Cortex of kidney (tissue), 1 donor: ENCODE measurements at regions not wholly inside any gene's neighbourhood (a gene's known extent, or its start where the extent isn't known, plus 50 kb on each side); places are given as distances from the start of the nearest gene placed in this dataset.
"Not testable (repeated sequence)": the region's sequence is repeated elsewhere in the genome, so short reads cannot be mapped to it uniquely, and the experiment has no call there.

Experiments used
- DNase-seq: peaks from one replicate; lab custom pipeline; 2025; lab: John Stamatoyannopoulos, UW

- DNase-seq = no peak
Observed at GRCh38 chr20:22819112-22819511, 216.0 kb upstream of the SSTR4 start.

DNA sequence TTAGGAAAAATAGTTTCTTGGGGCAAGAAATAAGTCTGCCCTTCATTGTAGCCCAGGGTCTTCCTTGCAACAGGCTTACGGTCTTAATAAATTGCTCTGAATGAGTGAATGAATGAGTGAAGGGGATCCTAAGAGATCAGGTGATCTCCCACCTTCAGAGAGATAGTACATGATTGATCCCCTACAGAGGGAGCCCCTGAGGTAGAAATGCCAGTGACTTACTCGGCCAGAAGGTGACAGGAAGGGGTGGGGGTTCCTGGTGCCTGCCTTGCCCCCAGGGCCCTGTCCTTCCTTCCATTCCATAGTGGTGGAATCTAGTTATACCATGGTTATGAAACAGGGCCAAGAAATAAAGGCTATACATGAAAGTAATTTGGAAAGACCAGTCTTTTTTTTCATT, 215.3 kb upstream of the SSTR4 start:
- DNase-seq = no peak

GRCh38 chr20:22821081-22821727, 213.9 kb upstream of the SSTR4 start:
- no peak for DNase-seq

DNA sequence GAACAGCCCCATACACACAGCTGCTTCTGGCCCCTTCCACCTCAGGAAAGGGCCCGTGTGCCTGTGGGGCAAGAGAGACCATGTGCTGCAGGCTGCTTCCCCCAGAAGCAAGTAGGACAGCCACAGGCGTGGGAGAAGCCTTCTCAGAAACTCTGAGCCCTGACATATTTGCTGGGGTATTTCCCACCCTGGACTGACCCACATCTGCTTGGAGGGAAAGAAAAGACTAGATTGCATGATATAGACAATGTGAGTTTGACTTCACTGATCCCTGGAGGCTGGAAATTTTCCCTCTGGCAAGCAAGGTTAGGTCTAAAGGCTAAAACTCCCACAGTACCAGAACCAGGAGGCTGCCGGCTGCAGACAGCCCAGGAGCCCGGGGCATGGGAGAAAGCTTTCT, 213.3 kb upstream of the SSTR4 start:
- DNase-seq = no peak

- DNase-seq = no peak
Observed at GRCh38 chr20:22823119-22823518, 212.0 kb upstream of the SSTR4 start.

GRCh38 chr20:22824077-22824476, 211.0 kb upstream of the SSTR4 start:
- DNase-seq = no peak

GRCh38 chr20:22825076-22825475, 210.0 kb upstream of the SSTR4 start:
- DNase-seq = no peak

DNA sequence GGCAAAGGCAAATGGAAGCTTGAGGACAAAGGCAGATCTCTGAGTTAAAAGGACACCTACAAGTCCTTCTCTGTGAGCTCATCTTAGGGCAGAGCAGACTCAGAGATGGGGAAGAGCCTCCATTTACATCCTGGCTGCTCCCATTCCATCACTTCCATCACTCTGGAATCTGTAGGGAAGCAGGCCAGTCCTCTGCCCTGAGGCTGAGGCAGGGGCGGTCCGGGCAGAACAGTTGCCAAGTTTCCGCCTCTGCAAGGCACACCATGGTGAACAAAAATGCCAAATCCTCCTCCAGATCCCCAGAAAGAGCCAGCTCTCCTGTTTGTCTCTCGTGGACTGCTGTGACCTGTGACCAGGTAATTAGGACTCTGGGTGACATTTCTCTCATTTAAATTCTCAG, 209.6 kb upstream of the SSTR4 start:
- DNase-seq = no peak

- DNase-seq = no peak
Observed at GRCh38 chr20:22826306-22827230, 208.5 kb upstream of the SSTR4 start.

DNA sequence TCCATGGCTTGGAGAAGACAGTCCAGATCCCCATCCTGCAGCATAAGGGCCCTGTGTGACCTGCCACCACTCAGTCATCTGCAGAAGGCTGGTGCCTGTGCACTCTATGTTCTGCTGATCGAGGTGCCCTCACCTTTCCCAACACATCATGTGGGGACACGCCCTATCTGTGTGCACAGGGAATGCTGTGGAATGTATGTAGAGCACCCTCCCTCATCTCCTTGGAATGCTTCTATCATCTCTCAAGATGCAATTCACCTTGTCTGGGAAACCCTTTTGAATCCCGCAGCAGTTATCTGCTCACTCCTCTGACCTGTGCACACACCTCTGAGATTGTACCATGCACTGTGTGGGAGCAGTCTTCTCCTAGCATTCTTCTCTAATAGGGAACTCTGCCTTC, 207.2 kb upstream of the SSTR4 start:
- DNase-seq = no peak

DNA sequence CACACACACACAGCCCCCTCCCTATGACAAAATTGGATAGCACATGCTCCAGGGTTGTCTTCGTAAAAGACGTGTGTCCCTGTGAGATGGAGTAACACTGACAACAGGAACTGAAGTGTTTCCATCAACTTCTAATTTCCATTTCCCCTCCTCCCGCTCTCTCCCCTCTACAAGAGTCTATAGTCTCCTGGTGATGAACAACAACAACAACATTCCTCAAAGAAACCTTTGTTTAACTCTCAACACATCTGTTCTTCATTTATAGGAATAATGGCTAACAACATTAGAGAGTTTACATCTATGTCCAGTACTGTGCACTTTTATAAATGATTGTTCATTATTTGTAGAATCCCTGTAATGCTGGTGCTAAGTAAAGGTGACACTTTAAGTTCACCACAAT, 205.8 kb upstream of the SSTR4 start:
- no peak for DNase-seq

- DNase-seq = no peak
Observed at GRCh38 chr20:22830138-22830537, 205.0 kb upstream of the SSTR4 start.

DNA sequence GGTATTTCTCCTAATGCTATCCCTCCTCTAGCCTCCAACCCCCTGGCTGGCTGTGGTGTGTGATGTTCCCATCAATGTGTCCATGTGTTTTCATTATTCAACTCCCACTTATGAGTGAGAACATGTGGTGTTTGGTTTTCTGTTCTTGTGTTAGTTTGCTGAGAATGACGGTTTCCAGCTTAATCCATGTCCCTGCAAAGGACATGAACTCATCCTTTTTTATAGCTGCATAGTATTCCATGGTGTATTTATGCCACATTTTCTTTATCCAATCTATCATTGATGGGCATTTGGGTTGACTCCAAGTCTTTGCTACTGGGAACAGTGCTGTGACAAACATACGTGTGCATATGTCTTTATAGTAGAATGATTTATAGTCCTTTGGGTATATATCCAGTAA, 204.4 kb upstream of the SSTR4 start:
- not testable (repeated sequence) for DNase-seq

DNA sequence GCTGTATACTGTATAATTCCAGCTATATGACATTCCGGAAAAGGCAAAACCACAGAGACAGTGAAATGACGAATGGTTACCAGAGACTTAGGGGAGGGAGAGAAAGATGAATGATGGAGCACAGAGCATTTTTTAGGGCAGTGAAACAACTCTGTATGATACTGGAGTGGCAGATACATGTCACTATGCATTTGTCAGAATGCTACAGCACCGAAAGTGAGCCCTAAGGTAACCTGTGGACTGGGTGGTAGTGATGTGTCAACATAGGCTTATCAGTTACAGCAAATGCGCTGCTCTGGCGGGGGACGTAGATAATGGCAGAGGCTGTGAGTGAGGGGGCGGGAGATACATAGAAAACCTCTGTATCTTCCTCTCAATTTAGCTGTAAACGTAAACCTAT, 201.3 kb upstream of the SSTR4 start:
- no peak for DNase-seq

DNA sequence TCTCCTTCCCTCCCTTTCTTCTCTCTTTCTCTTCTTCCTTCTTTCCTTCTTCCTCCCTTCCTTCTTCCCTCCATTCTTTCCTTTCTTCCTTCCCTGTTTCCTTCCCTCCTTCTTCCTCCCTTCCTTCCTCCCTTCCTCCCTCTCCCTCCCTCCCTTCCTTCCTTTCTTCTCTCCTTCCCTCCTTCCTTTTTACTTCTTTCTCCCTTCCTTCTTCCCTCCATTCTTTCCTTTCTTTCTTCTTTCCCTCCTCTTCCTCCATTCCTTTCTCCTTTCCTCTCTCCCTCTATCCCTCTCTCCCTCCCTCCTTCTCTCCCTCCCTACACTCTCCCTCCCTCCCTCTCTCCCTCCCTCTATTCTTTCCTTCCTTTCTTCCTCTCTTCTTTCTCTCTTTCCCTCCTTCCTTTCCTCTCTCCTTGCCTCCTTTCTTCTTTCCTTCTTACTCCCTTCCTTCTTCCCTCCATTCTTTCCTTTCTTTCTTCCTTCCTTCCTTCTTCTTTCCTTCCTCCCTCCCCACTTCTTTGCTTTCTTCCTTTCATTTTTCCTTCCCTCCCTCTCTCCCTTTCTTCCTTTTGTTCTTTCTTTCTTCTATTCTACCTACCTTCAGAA, 200.4 kb upstream of the SSTR4 start:
- DNase-seq = no peak

GRCh38 chr20:22836211-22836610, 198.9 kb upstream of the SSTR4 start:
- no peak for DNase-seq

DNA sequence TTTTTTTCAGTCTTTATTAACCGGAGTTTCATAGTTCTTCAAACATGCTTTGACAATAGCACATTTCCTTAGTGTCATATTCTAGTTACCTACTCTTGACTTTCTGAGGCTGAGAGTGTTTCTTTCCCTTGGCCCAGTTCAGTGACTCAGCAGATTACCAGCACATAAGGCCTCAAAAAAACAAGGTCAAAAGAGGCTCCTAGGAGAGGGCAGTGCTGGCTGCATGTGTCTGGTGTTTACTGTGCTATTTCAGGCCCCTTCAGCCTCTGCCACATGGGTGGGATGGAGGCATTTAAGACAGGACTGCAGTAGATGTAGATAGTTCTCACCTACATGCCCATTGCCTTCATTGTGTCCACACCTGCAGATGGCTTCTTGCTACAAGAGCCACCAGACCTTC, 198.2 kb upstream of the SSTR4 start:
- DNase-seq = no peak

- no peak for DNase-seq
Observed at GRCh38 chr20:22838001-22838400, 197.1 kb upstream of the SSTR4 start.

- DNase-seq = no peak
Observed at GRCh38 chr20:22841846-22842245, 193.3 kb upstream of the SSTR4 start.

- no peak for DNase-seq
Observed at GRCh38 chr20:22842793-22843192, 192.3 kb upstream of the SSTR4 start.

GRCh38 chr20:22844959-22845358, 190.2 kb upstream of the SSTR4 start:
- DNase-seq = no peak

DNA sequence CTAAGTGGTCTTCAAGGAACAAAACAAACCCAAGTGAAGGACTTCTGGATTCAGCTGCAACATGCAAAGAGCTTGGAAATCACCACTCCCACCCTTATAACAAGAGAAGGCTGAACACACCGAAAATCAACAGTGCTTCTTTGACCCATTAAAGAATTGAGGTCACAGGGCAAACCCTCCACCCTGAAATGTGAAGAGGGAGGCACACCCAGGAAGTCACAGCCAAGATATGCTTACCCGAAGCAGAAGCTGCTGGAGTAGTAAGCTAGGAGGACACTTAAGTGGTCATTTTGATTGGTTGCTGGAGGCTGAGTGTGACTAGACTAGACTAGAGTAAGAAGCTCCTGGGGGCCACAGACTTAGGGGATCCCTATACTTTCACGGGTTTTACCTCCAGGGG, 188.2 kb upstream of the SSTR4 start:
- DNase-seq = no peak

DNA sequence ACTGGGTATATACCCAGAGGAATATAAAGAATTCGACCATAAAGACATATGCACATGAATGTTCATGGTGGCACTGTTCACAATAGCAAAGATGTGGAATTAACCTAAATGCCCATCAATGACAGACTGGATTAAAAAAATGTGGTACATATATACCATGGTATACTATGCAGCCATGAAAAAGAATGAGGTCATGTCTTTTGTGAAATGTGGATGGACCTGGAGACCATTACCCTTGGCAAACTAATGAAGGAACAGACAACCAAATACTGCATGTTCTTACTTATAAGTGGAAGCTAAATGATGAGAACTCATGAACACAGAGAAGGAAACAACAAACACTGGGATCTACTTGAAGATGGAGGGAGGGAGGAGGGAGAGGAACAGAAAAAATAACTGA, 186.7 kb upstream of the SSTR4 start:
- DNase-seq = no peak
